ENCODE measurements at regions not wholly inside any gene's neighbourhood (a gene's known extent, or its start where the extent isn't known, plus 50 kb on each side); places are given as distances from the start of the nearest gene placed in this dataset.

- no peak overlapping the region for H3K4me3 ChIP-seq
- H3K27me3 ChIP-seq: no peaks in the 10 kb centered on the region
- no peaks in the 10 kb centered on the region for H3K9me3 ChIP-seq
- DNase-seq: no peak
- no peaks in the 10 kb centered on the region for H3K4me1 ChIP-seq
- no peak overlapping the region for H3K27ac ChIP-seq
- TF ChIP-seq CTCF (IDR thresholded peaks at IDR 0.05): no peak
- no peak for TF ChIP-seq POLR2A (IDR thresholded peaks at IDR 0.05)
- no peaks in the 10 kb centered on the region for H3K36me3 ChIP-seq
Measured at GRCh38 chr20:7497985-7498384, 442.3 kb downstream of the HAO1 start.

DNA sequence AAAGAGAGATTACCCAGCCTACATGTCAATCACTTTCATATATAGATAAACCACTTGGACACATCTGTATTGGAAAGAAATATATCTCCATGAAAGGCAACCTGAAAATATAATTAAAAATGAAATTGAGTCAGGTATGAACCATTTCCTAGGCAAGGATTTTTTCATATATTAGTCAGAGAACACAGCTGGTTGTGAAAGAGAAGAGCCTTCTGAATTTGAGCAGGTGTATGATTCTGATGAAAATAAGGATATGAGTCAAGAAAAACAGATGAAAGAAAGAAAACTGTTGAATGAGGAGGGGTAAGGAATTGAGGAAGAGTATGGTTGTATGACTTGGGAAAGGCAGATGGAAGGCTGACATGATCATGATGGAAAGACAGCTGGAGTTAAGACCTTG lies 441.1 kb downstream of the HAO1 start:
- TF ChIP-seq POLR2A (IDR thresholded peaks at IDR 0.05) (no peak), CTCF (IDR thresholded peaks at IDR 0.05) (no peak)
- H3K9me3 ChIP-seq: no peaks in the 10 kb centered on the region
- DNase-seq: no peak
- H3K36me3 ChIP-seq: no peaks in the 10 kb centered on the region
- H3K4me3 ChIP-seq: no peak overlapping the region
- no peak overlapping the region for H3K27ac ChIP-seq
- H3K4me1 ChIP-seq: no peaks in the 10 kb centered on the region
- H3K27me3 ChIP-seq: no peaks in the 10 kb centered on the region

DNA sequence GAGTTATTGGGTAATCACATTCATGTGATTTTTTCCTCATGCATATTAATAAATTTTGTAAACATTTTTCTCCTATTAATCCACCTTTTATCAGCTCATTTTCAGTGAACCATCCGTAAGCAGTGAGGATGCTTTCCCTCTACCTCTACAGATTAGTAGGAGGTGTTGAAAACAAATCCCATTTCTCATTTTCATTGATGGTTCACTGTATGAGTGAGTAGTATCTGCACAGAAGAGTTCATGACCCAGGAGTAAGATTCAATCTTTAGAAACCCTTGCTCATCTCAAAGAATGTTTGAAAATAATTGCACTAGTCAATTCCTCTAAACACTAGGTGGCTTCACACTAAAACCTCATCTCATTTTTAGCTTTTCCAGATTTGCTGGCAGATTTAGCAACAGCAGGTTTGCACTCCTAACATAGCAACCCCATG lies 440.0 kb downstream of the HAO1 start:
- Histone ChIP-seq H3K27me3 (no peaks in the 10 kb centered on the region), H3K4me1 (no peaks in the 10 kb centered on the region), H3K9me3 (no peaks in the 10 kb centered on the region), H3K4me3 (no peak overlapping the region), H3K27ac (no peak overlapping the region), H3K36me3 (no peaks in the 10 kb centered on the region)
- no peak for TF ChIP-seq POLR2A (IDR thresholded peaks at IDR 0.05)
- no peak for TF ChIP-seq CTCF (IDR thresholded peaks at IDR 0.05)
- no peak for DNase-seq

DNA sequence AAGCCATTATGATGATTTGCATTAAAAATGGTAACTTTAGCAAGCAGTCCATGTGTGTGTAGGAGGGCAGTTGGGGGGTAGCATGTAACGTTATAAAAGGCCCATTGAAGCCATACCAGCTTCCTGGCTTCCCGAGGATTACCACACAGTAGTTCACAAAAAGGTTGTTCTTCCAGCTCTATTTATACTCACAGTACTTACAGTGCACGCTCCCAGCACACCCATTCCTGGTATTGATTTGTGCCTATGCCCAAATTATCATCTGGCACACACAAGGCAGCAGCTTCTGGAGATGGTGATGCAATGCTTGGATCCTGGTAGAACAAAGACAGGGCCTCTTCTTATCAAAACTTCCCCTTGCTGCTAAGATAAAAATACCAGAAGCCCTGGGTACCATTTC lies 436.8 kb downstream of the HAO1 start:
- TF ChIP-seq POLR2A (IDR thresholded peaks at IDR 0.05) (no peak), CTCF (IDR thresholded peaks at IDR 0.05) (no peak)

GRCh38 chr20:7505152-7505834 lies 435.0 kb downstream of the HAO1 start:
- DNase-seq: no peak
- H3K4me3 ChIP-seq: no peak overlapping the region
- no peak overlapping the region for H3K27ac ChIP-seq
- no peak for TF ChIP-seq POLR2A (IDR thresholded peaks at IDR 0.05)
- TF ChIP-seq CTCF (IDR thresholded peaks at IDR 0.05): no peak
- H3K4me1 ChIP-seq: no peaks in the 10 kb centered on the region
- no peaks in the 10 kb centered on the region for H3K36me3 ChIP-seq
- H3K27me3 ChIP-seq: no peaks in the 10 kb centered on the region
- H3K9me3 ChIP-seq: no peaks in the 10 kb centered on the region

More for the DNA sequence above, 436.8 kb downstream of the HAO1 start:
- Histone ChIP-seq H3K4me3 (no peak overlapping the region), H3K27me3 (no peaks in the 10 kb centered on the region), H3K9me3 (no peaks in the 10 kb centered on the region), H3K27ac (no peak overlapping the region), H3K4me1 (no peaks in the 10 kb centered on the region), H3K36me3 (no peaks in the 10 kb centered on the region)
- DNase-seq: no peak

DNA sequence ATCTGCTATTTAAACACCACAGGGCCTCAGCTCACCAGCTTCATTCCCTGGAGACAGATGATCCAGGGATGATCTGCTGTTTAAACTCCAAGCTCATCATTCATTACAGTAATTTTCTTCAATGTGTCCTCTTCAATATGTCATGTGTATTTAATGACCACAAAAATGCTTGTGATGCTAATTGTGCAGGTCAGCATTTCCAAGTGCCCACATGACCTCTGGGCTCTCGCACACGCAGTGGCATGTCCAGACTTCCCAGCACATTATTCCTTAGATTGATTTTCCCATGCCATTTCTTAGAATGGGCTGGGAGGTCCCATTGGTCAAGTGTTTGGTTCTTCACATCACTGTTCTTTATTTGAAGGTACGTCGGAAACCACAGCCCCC lies 434.4 kb downstream of the HAO1 start:
- no peaks in the 10 kb centered on the region for H3K9me3 ChIP-seq
- TF ChIP-seq POLR2A (IDR thresholded peaks at IDR 0.05) (no peak), CTCF (IDR thresholded peaks at IDR 0.05) (no peak)
- H3K27ac ChIP-seq: no peak overlapping the region
- no peak overlapping the region for H3K4me3 ChIP-seq
- no peak for DNase-seq
- no peaks in the 10 kb centered on the region for H3K36me3 ChIP-seq
- H3K4me1 ChIP-seq: no peaks in the 10 kb centered on the region
- H3K27me3 ChIP-seq: no peaks in the 10 kb centered on the region

Measured in Peyer's patch (tissue), 4 donors.